ENCODE measurements at regions not wholly inside any gene's neighbourhood (a gene's known extent, or its start where the extent isn't known, plus 50 kb on each side); places are given as distances from the start of the nearest gene placed in this dataset.

- no peak for TF ChIP-seq CTCF (conservative IDR thresholded peaks at IDR 0.05; ENCODE audit: low read depth, low read length)
- no peak for DNase-seq (ENCODE audit: low read depth)
- H3K4me3 ChIP-seq (ENCODE audit: low read depth, low read length): no peak overlapping the region
These were observed 126.9 kb upstream of the ANKRD55 start for GRCh38 chr5:56359809-56360685.

- peak; percentile 19 for TF ChIP-seq CTCF (conservative IDR thresholded peaks at IDR 0.05; ENCODE audit: low read depth, low read length)
- DNase-seq (ENCODE audit: low read depth): peak; percentile 54
- no peak overlapping the region for H3K4me3 ChIP-seq (ENCODE audit: low read depth, low read length)
These were observed 125.9 kb upstream of the ANKRD55 start for GRCh38 chr5:56358703-56359681.

GRCh38 chr5:56358046-56358445 is 124.9 kb upstream of the ANKRD55 start:
- H3K4me3 ChIP-seq (ENCODE audit: low read depth, low read length): no peak overlapping the region
- no peak for TF ChIP-seq CTCF (conservative IDR thresholded peaks at IDR 0.05; ENCODE audit: low read depth, low read length)

GRCh38 chr5:56357426-56357825 is 124.3 kb upstream of the ANKRD55 start:
- H3K4me3 ChIP-seq (ENCODE audit: low read depth, low read length): no peak overlapping the region
- no peak for DNase-seq (ENCODE audit: low read depth)
- TF ChIP-seq CTCF (conservative IDR thresholded peaks at IDR 0.05; ENCODE audit: low read depth, low read length): no peak

More at GRCh38 chr5:56358046-56358445, 124.9 kb upstream of the ANKRD55 start:
- DNase-seq (ENCODE audit: low read depth): no peak

GRCh38 chr5:56356836-56357160 is 123.7 kb upstream of the ANKRD55 start:
- TF ChIP-seq CTCF (conservative IDR thresholded peaks at IDR 0.05; ENCODE audit: low read depth, low read length): no peak
- H3K4me3 ChIP-seq (ENCODE audit: low read depth, low read length): no peak overlapping the region
- no peak for DNase-seq (ENCODE audit: low read depth)

GRCh38 chr5:56356121-56356835 is 123.1 kb upstream of the ANKRD55 start:
- no peak for DNase-seq (ENCODE audit: low read depth)
- no peak overlapping the region for H3K4me3 ChIP-seq (ENCODE audit: low read depth, low read length)
- no peak for TF ChIP-seq CTCF (conservative IDR thresholded peaks at IDR 0.05; ENCODE audit: low read depth, low read length)
